MG63 (cell line): ENCODE measurements at regions not wholly inside any gene's neighbourhood (a gene's known extent, or its start where the extent isn't known, plus 50 kb on each side); places are given as distances from the start of the nearest gene placed in this dataset.

Source experiments
- DNase-seq: peaks from one replicate; pipeline ENCODE4 v3.0.0-alpha.2; 2020
- H3K27me3 ChIP-seq: fragments of 250-450 bp; sonication (Bioruptor Pico); 2 replicates; pipeline ENCODE4 v1.5.1; 2020; ENCODE audit warnings: mild to moderate bottlenecking, moderate library complexity
- H3K36me3 ChIP-seq: fragments of 250-450 bp; sonication (Bioruptor Pico); 2 replicates; pipeline ENCODE4 v1.5.1; 2020; ENCODE audit warnings: mild to moderate bottlenecking, moderate library complexity
- H3K4me3 ChIP-seq: fragments of 250-450 bp; sonication (Bioruptor Pico); 2 replicates; pipeline ENCODE4 v1.5.1; 2020; ENCODE audit warnings: mild to moderate bottlenecking, moderate library complexity
- H3K9me3 ChIP-seq: fragments of 250-450 bp; sonication (Bioruptor Pico); 2 replicates; pipeline ENCODE4 v1.5.1; 2020; ENCODE audit warnings: mild to moderate bottlenecking, moderate library complexity

DNA sequence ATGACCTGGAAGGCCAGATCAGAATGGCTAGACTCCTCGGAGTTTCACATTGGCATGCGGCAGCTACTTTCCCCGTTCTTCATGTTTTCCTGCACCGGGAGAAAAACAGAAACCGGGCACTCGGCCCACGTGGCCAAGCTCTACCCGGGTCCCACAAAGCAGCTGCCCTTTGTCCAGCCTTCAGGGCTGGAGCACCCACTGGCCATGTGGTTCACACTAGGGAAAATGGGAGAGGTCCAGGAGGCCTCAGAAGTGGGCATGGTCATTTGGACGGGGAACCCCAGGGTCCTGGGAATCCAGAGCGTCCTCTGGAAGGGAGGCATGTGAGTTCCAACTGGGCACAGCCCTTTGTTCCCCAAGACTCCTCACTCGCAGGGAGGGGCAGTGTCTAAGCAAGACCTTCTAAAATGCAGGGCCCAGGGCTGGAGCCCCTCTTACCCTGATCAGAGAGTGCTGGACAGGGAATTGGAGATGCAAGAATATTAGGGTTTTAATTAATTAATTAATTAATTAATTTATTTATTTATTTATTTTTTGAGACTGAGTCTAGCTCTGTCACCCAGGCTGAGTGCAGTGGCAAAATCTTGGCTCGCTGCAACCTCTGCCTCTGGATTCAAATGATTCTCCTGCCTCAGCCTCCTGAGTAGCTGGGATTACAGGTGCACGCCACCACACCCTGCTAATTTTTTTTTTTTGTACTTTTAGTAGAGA is 97.2 kb upstream of the CPEB4 start:
- no peak for DNase-seq
- Histone ChIP-seq H3K9me3 (no peaks in the 10 kb centered on the region), H3K27me3 (no peaks in the 10 kb centered on the region; the same call in 1 of the 2 replicates), H3K36me3 (no peaks in the 10 kb centered on the region), H3K4me3 (no peak overlapping the region)

- Histone ChIP-seq H3K27me3 (no peaks in the 10 kb centered on the region; the same call in 1 of the 2 replicates), H3K9me3 (no peaks in the 10 kb centered on the region), H3K4me3 (no peak overlapping the region), H3K36me3 (no peaks in the 10 kb centered on the region)
- DNase-seq, result no peak
Measured at GRCh38 chr5:173791878-173792277, 96.3 kb upstream of the CPEB4 start.

- no peaks in the 10 kb centered on the region for H3K36me3 ChIP-seq
- no peak for DNase-seq
- H3K9me3 ChIP-seq, result no peaks in the 10 kb centered on the region
- no peak overlapping the region for H3K4me3 ChIP-seq
- no peaks in the 10 kb centered on the region; the same call in 1 of the 2 replicates for H3K27me3 ChIP-seq
Measured at GRCh38 chr5:173792781-173793547, 95.2 kb upstream of the CPEB4 start.

GRCh38 chr5:173793648-173794548 is 94.3 kb upstream of the CPEB4 start:
- Histone ChIP-seq H3K36me3 (no peaks in the 10 kb centered on the region), H3K4me3 (no peak overlapping the region)
- DNase-seq, result no peak

GRCh38 chr5:173794901-173795416 is 93.2 kb upstream of the CPEB4 start:
- DNase-seq, result no peak
- Histone ChIP-seq H3K9me3 (no peaks in the 10 kb centered on the region), H3K36me3 (no peaks in the 10 kb centered on the region), H3K4me3 (no peak overlapping the region), H3K27me3 (no peaks in the 10 kb centered on the region; the same call in 1 of the 2 replicates)

More at GRCh38 chr5:173793648-173794548, 94.3 kb upstream of the CPEB4 start:
- Histone ChIP-seq H3K9me3 (no peaks in the 10 kb centered on the region), H3K27me3 (no peaks in the 10 kb centered on the region; the same call in 1 of the 2 replicates)

DNA sequence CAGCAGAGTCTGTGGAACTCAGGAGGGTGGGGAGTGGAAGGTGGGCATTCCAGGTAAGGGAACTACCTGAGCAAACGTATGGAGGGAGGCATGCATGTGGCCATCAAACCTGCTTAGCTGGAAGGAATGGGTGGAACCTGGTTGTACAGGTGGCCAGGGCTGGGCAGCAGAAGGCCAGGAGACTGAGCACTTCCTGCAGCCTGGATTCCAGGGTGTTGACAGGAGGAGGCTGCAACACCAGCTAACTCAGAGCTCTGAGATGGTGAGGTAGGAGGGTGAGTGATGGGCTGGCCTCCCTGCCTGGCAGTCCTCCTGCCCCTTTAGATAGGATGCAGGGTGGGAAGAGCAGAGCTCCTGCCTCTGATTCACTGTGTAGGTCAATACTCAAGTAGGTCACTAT is 92.5 kb upstream of the CPEB4 start:
- DNase-seq, result no peak
- no peaks in the 10 kb centered on the region for H3K9me3 ChIP-seq
- H3K4me3 ChIP-seq, result no peak overlapping the region
- no peaks in the 10 kb centered on the region for H3K36me3 ChIP-seq
- H3K27me3 ChIP-seq, result no peaks in the 10 kb centered on the region; the same call in 1 of the 2 replicates

DNA sequence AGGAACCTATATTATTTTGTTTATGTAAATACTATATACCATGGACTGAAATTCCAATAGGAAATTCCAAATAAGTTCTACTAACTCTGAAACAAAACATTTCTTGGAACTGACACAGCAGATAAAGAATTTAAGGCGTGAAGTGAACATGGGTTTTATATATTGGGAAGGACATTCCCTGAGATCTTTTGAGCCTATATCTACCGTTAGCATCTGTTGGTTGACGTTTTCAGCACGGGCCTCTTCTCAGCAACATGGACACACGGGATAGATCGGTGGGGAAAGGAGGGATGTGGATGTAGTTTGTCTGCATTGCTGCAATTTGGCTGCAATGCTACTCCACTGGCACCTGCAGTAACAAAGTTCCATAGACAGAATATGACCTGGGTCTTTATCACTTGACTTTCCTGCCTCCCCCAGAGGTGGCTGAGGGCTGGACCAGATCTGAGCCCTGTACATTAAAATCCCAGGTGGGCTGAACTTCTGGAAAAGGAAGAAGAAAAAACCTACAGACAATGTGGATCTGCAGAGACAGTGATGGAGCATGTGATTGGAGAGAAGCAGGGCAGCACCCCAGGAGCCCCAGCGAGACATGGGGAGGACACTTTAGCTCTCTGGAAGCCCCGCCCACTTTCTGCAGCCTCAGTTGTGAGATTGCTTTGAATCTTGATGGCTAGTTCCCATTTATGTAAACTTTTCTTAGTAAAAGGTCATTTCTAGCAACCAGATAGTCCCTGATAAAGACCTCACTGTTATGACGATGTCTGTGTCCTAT is 91.2 kb upstream of the CPEB4 start:
- H3K36me3 ChIP-seq, result no peaks in the 10 kb centered on the region
- no peak overlapping the region for H3K4me3 ChIP-seq
- H3K9me3 ChIP-seq, result no peaks in the 10 kb centered on the region
- no peak for DNase-seq
- no peaks in the 10 kb centered on the region; the same call in 1 of the 2 replicates for H3K27me3 ChIP-seq

- no peaks in the 10 kb centered on the region; the same call in 1 of the 2 replicates for H3K27me3 ChIP-seq
- H3K36me3 ChIP-seq, result no peaks in the 10 kb centered on the region
- DNase-seq, result no peak
- no peaks in the 10 kb centered on the region for H3K9me3 ChIP-seq
- no peak overlapping the region for H3K4me3 ChIP-seq
Measured at GRCh38 chr5:173798127-173798810, 89.9 kb upstream of the CPEB4 start.

DNA sequence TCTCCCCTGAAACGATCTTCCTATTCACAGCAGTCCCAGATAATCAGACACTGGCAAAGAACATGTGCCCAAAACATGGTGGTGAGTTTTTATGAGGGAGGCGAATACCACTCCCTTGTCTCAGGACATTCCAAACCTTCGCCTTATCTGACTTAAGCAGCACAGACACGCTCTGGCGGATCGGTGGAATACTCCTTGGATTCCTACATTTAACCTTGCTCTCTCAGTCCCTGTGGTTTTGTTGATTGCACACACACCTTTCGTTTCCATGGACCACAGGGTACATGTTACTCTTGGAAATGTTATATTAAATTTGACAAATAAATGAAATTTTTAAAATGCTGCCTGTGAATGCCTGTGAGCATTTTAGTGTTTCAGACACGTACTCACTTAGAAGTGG is 87.8 kb upstream of the CPEB4 start:
- Histone ChIP-seq H3K36me3 (no peaks in the 10 kb centered on the region), H3K4me3 (no peak overlapping the region), H3K27me3 (no peaks in the 10 kb centered on the region), H3K9me3 (no peaks in the 10 kb centered on the region)
- DNase-seq, result no peak

DNA sequence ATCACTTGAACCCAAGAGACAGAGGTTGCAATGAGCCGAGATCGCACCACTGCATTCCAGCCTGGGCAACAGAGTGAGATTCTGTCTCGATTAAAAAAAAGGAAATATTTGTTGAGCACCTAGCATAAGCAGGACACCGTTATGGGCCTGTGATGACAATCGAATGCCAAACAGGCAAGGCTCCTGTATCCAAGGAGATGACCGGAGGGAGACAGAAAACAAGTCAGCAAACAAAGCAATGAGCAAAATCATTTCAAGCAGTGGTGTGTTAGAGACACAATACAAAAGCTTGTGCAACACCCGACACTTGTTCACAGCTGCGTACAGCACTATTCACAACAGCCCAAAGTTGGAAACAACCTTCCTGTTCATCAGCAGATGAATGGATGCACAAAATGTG is 87.1 kb upstream of the CPEB4 start:
- H3K9me3 ChIP-seq, result no peaks in the 10 kb centered on the region
- H3K36me3 ChIP-seq, result no peaks in the 10 kb centered on the region
- no peak for DNase-seq
- no peaks in the 10 kb centered on the region for H3K27me3 ChIP-seq
- H3K4me3 ChIP-seq, result no peak overlapping the region

DNA sequence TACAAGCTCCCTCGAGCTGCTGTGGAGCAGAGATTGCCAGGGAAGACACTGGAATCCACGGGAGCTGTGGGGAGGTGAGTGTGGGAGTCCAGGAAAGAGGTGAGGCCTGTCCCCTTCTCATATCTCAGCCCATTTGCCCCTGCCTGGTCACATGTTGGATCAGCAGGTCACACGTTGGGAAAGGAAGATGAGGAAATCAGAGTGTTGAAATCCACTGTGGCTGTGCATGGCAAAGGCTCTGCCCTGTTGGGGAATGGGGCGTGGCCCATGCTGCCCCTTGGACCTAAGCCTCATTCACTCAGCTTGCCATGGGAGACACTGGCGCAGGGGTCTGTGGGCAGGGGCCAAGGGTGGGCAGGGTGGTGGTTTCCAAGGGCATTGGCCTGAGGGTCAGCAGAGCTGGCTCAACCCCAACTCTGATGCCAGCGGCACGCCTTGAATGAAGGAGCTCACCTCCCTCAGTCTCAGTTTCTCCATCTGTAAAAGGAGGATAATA is 85.4 kb upstream of the CPEB4 start:
- H3K9me3 ChIP-seq, result no peaks in the 10 kb centered on the region
- H3K36me3 ChIP-seq, result no peaks in the 10 kb centered on the region
- H3K27me3 ChIP-seq, result no peaks in the 10 kb centered on the region
- DNase-seq, result peak; percentile 30
- no peak overlapping the region for H3K4me3 ChIP-seq

- H3K36me3 ChIP-seq, result no peaks in the 10 kb centered on the region
- no peak overlapping the region for H3K4me3 ChIP-seq
- H3K27me3 ChIP-seq, result no peaks in the 10 kb centered on the region
- H3K9me3 ChIP-seq, result no peaks in the 10 kb centered on the region
- no peak for DNase-seq
Measured at GRCh38 chr5:173804579-173804978, 83.6 kb upstream of the CPEB4 start.

DNA sequence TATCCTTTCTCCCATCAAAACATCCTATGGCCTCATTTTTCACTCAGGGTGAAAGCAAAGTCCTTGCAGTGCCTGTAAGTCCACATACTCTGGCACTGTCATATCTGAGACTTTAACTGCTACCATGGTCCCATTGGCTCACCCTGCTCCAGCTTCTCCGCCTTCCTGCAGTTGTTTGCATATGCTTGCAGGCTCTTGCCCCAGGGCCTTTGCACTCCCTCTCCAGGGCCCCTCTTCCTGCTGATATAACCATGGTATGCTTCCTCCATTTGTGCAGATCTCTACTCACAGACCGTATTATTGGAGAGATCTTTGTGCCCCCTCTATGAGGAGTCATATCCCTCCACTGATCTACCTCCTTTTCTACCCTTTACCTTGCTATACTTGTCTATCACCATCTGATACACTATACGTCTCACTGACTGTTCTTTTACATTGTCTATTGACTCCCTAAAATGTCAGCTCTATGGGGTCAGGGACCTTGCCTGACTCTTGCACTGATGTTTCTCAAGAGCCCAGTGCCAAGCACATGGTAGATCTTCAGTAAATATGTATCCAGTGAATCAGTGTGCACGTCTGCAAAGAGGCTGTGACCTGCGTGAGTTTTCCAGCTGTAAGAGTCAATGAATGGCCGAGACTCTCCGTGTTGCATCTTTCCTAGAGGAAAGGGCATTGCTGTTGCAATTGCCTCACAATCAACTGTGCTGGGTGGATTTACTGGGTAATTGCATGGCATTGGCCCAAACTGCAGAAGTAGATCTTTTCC is 81.7 kb upstream of the CPEB4 start:
- Histone ChIP-seq H3K9me3 (no peaks in the 10 kb centered on the region), H3K27me3 (no peaks in the 10 kb centered on the region), H3K36me3 (no peaks in the 10 kb centered on the region), H3K4me3 (no peak overlapping the region)
- no peak for DNase-seq

DNA sequence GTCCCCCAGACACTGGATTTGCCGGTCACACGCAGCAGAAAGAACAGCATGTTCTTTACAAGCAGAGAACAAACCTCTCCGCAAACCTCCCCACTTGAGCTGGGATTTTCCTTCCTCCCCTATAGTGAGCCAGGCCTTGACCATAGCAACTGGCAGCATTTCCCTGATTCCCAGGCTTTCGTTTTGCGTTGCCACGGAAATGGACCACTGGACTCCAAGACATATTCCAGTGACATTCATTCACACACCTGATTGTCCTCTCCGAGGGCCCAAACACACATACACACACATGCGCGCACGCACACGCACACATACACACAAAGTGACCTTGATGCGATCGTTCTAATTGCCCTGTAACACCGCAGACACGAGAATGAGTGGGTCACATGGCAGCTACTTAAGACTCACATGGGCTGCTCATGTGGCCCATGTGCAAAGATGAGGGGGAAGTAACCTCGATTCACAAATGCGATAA is 80.9 kb upstream of the CPEB4 start:
- Histone ChIP-seq H3K4me3 (no peak overlapping the region), H3K27me3 (no peaks in the 10 kb centered on the region)
- DNase-seq, result no peak

More for the DNA sequence above, 80.9 kb upstream of the CPEB4 start:
- Histone ChIP-seq H3K9me3 (no peaks in the 10 kb centered on the region), H3K36me3 (no peaks in the 10 kb centered on the region)
